OCI-LY3 (cell line): ENCODE measurements at regions not wholly inside any gene's neighbourhood (a gene's known extent, or its start where the extent isn't known, plus 50 kb on each side); places are given as distances from the start of the nearest gene placed in this dataset.

Experiments
- CTCF ChIP-seq: fragments of 200-600, 300-600 bp; sonication (generic); IDR thresholded peaks from 2 replicates; pipeline ENCODE4 v1.5.1; 2014; ENCODE audit warnings: antibody characterized with exemption, low read length, low read depth
- EZH2phosphoT487 ChIP-seq: fragments of 200-600 bp; shearing (Covaris generic); IDR thresholded peaks from 2 replicates; pipeline ENCODE4 v1.6.1; 2018; ENCODE audit warnings: antibody characterized with exemption, mixed run types, low read depth

GRCh38 chr7:114822131-114822530 is 99.8 kb upstream of the MDFIC start:
- TF ChIP-seq CTCF (no peak), EZH2phosphoT487 (no peak)
